ENCODE measurements at regions not wholly inside any gene's neighbourhood (a gene's known extent, or its start where the extent isn't known, plus 50 kb on each side); places are given as distances from the start of the nearest gene placed in this dataset.

- TF ChIP-seq, protein P1, sequence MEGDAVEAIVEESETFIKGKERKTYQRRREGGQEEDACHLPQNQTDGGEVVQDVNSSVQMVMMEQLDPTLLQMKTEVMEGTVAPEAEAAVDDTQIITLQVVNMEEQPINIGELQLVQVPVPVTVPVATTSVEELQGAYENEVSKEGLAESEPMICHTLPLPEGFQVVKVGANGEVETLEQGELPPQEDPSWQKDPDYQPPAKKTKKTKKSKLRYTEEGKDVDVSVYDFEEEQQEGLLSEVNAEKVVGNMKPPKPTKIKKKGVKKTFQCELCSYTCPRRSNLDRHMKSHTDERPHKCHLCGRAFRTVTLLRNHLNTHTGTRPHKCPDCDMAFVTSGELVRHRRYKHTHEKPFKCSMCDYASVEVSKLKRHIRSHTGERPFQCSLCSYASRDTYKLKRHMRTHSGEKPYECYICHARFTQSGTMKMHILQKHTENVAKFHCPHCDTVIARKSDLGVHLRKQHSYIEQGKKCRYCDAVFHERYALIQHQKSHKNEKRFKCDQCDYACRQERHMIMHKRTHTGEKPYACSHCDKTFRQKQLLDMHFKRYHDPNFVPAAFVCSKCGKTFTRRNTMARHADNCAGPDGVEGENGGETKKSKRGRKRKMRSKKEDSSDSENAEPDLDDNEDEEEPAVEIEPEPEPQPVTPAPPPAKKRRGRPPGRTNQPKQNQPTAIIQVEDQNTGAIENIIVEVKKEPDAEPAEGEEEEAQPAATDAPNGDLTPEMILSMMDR (IDR thresholded peaks at IDR 0.05; ENCODE audit: insufficient read depth, low read length, poor library complexity, severe bottlenecking) = no peak
- no peak for TF ChIP-seq EZH2phosphoT487 (conservative IDR thresholded peaks at IDR 0.05; ENCODE audit: low read length)
Observed at GRCh38 chr11:71148716-71149115, 103.7 kb downstream of the SHANK2 start.
